ENCODE measurements at regions not wholly inside any gene's neighbourhood (a gene's known extent, or its start where the extent isn't known, plus 50 kb on each side); places are given as distances from the start of the nearest gene placed in this dataset.

GRCh38 chr21:43343095-43343991 lies 83.6 kb downstream of the SIK1 start:
- TF ChIP-seq GATA2 (IDR thresholded peaks at IDR 0.05; ENCODE audit: low read depth, low read length) (no peak), GATA3 (IDR thresholded peaks at IDR 0.05; ENCODE audit: low read depth, low read length) (no peak)

DNA sequence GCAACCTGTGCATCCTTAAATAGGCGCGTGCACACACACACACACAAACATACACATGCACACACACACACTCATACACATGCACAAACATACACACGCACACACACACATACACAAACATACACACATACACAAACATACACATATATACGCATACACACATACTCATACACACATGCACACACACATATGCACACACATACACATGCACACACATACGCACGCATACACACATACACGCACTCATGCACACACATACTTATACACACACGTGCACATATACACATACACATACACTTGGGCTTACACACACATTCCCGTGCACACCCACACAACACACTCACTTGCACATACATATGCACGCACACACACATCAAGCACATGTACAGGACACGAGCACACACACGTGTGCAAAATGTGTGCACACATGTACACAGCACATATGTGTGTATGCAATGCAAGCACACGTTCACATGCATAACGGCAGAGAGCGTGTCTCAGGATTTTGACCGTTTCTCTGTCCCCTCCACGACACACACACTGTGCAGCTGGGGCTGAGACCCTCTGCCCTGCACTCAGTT lies 84.5 kb downstream of the SIK1 start:
- TF ChIP-seq GATA2 (IDR thresholded peaks at IDR 0.05; ENCODE audit: low read depth, low read length) (no peak), GATA3 (IDR thresholded peaks at IDR 0.05; ENCODE audit: low read depth, low read length) (no peak)

DNA sequence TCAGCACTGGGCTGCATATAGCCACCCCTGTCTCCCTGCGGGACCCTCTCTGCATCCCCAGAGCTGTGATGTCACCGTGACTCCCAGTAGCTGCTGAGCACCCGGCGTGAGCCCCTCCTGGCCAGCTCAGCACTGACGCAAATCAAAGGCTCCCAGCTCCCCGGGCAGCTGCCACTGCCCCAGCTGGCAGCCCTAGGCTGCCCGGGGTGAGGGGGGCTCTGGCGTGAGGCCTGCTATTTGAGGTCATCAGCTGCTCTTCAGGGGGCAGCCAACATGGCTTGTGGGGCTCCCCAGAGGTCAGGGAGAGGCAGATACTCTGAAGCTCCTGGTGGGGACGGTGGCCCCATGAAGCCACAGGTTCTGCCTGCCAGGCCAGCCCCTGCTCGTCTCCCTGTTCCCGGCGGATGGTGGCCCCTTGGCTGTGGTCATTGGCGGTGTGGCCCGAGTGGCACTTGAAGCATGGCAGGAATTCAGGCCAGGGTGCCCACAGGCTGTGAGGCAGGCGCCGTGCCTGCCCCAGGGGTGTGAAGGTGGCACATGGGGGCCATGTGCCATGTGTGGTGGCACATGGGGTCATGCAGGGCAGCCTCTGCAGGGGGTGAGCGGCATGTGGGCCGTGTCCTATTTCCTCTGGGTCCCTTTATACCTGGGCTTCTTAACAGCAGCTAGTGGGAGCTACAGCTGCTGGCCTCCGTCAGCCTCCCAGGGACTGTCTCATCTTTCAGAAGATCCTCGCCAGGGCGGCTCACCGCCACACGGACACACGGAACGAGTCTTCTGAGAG lies 85.4 kb downstream of the SIK1 start:
- TF ChIP-seq GATA2 (IDR thresholded peaks at IDR 0.05; ENCODE audit: low read depth, low read length) (no peak), GATA3 (IDR thresholded peaks at IDR 0.05; ENCODE audit: low read depth, low read length) (no peak)

- TF ChIP-seq GATA2 (IDR thresholded peaks at IDR 0.05; ENCODE audit: low read depth, low read length) (no peak), GATA3 (IDR thresholded peaks at IDR 0.05; ENCODE audit: low read depth, low read length) (no peak)
Measured at GRCh38 chr21:43340491-43341377, 86.2 kb downstream of the SIK1 start.

GRCh38 chr21:43339668-43340067 lies 87.3 kb downstream of the SIK1 start:
- TF ChIP-seq GATA2 (IDR thresholded peaks at IDR 0.05; ENCODE audit: low read depth, low read length) (no peak), GATA3 (IDR thresholded peaks at IDR 0.05; ENCODE audit: low read depth, low read length) (no peak)

GRCh38 chr21:43338951-43339350 lies 88.0 kb downstream of the SIK1 start:
- TF ChIP-seq GATA2 (IDR thresholded peaks at IDR 0.05; ENCODE audit: low read depth, low read length) (no peak), GATA3 (IDR thresholded peaks at IDR 0.05; ENCODE audit: low read depth, low read length) (no peak)

- no peak for TF ChIP-seq GATA2 (IDR thresholded peaks at IDR 0.05; ENCODE audit: low read depth, low read length)
- no peak for TF ChIP-seq GATA3 (IDR thresholded peaks at IDR 0.05; ENCODE audit: low read depth, low read length)
Measured at GRCh38 chr21:43337901-43338655, 88.9 kb downstream of the SIK1 start.

- no peak for TF ChIP-seq GATA2 (IDR thresholded peaks at IDR 0.05; ENCODE audit: low read depth, low read length)
Measured at GRCh38 chr21:43335119-43335518, 91.8 kb downstream of the SIK1 start.

DNA sequence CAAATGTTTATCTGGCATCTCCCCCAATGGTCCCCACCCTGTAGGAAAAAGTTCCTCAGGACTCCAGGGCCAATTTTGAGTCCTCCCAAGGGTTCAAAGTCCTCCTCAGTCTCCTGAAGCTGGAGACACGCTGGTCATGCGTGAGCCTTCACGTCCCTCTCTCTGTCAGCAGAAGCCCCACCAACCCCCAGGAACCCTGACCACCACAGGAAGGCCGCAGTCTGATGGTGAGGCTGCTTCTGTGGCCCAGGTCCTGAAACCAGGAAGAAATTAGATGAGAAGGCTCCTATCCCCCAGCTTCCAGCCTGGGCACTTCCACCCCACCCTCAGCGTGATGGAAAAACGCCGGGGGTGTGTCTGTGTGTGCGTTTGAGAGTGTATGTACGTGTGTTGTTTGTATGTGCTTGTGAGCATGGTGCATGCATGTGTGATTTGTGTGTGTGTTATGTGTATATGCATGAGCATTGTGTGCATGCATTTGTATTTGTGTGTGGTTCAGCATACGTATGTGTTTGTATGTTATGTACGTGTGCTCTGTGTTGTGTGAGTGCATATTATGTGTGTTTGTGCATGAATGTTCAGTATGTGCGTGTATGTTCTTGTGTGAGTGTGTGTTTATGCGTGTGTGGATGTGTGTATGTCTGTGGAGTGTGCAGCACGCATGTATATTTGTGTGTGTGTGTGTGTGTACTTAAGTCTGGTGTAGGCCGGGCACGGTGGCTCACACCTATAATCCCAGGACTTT lies 92.5 kb downstream of the SIK1 start:
- no peak for TF ChIP-seq GATA3 (IDR thresholded peaks at IDR 0.05; ENCODE audit: low read depth, low read length)
- no peak for TF ChIP-seq GATA2 (IDR thresholded peaks at IDR 0.05; ENCODE audit: low read depth, low read length)

DNA sequence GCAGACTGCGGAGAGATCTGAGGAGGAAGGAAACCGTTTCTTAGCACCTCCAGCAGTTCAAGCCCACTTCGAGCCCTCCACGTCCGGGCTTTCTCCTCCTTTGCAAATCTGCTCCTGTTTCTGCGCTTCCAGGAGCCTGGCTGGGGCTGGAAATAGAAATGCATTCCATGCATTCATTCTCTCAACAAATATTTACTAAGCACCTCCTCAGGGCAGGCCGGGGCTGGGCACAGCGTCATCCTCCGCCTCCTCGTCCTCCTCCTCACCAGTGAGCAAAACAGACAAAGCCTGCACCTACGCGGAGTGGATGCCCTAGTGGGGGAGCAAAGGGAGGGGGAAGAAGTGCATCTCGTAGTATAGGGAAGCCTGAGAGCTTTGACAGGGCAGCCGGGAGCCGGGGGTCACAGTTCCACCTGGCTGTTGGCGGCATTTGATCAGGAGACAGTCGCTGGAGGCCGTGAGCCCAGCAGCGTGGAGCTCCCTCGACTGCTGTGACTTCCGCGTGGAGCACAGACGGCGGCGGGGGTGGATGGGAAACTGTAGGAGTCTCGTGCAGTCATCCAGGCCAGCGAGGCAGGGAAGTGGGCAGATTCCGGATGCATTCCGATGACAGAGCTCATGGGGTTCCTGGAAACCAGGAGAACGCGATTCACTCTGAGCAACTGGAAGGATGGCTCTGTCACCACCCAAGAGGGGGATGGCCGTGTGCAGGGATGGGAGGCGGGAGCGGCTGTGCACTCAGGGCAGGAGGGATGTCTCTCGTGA lies 93.5 kb downstream of the SIK1 start:
- TF ChIP-seq GATA3 (IDR thresholded peaks at IDR 0.05; ENCODE audit: low read depth, low read length) = no peak
- TF ChIP-seq GATA2 (IDR thresholded peaks at IDR 0.05; ENCODE audit: low read depth, low read length) = no peak

- TF ChIP-seq GATA3 (IDR thresholded peaks at IDR 0.05; ENCODE audit: low read depth, low read length) (no peak), GATA2 (IDR thresholded peaks at IDR 0.05; ENCODE audit: low read depth, low read length) (no peak)
Measured at GRCh38 chr21:43332861-43333297, 94.1 kb downstream of the SIK1 start.
